Esophagus muscularis mucosa (tissue), 4 donors: ENCODE measurements at regions not wholly inside any gene's neighbourhood (a gene's known extent, or its start where the extent isn't known, plus 50 kb on each side); places are given as distances from the start of the nearest gene placed in this dataset.

ENCODE experiments used
- DNase-seq: peaks from one replicate; pipeline ENCODE4 v3.0.0-alpha.2; 2017; ENCODE audit errors: extremely low spot score
- H3K27ac ChIP-seq, 4 donors: fragments of 200-600 bp; sonication (generic); replicated peaks in 1 of 4; 1 replicate in 3 of 4; 2 replicates in 1 of 4; pipeline ENCODE4 v1.5.1; 2016 to 2019; ENCODE audit warnings: mild to moderate bottlenecking in 1 of 4
- H3K27me3 ChIP-seq, 4 donors: fragments of 200-600 bp; sonication (generic); one replicate each; pipeline versions ENCODE4 v1.5.1 to v1.6.0; 2016 to 2019
- H3K36me3 ChIP-seq, 4 donors: fragments of 200-600 bp; sonication (generic); one replicate each; pipeline ENCODE4 v1.5.1; 2016 to 2019
- H3K4me1 ChIP-seq, 4 donors: fragments of 200-600 bp; sonication (generic); one replicate each; pipeline ENCODE4 v1.5.1; 2016 to 2019
- H3K4me3 ChIP-seq, 4 donors: fragments of 200-600 bp; sonication (generic); 1 replicate in 2 of 4; 2 replicates in 2 of 4; pipeline ENCODE4 v1.5.1; 2016 to 2019; ENCODE audit warnings: mild to moderate bottlenecking in 4 of 4, moderate library complexity in 1 of 4
- H3K9me3 ChIP-seq, 4 donors: fragments of 200-600 bp; sonication (generic); 1 replicate in 3 of 4; 2 replicates in 1 of 4; pipeline ENCODE4 v1.5.1; 2016 to 2019
- CTCF ChIP-seq, 3 experiments: fragments of 200-600 bp in 2 of 3; fragments of 450-650 bp in 1 of 3; sonication (generic) in 2 of 3; IDR thresholded peaks; one replicate each; pipeline ENCODE4 v1.5.1; 2017 to 2019; ENCODE audit warnings: antibody characterized with exemption in 3 of 3, mild to moderate bottlenecking in 2 of 3, moderate library complexity in 1 of 3
- EP300 ChIP-seq: sonication (generic); formaldehyde crosslinking; IDR thresholded peaks from one replicate; pipeline ENCODE4 v1.6.1; 2017; ENCODE audit warnings: antibody characterized with exemption
- POLR2A ChIP-seq: fragments of 450-650 bp; IDR thresholded peaks from one replicate; pipeline ENCODE4 v1.6.1; 2017; ENCODE audit warnings: antibody characterized with exemption, moderate library complexity, mild to moderate bottlenecking, low read depth
- POLR2AphosphoS5 ChIP-seq, 2 donors: sonication (generic); formaldehyde crosslinking; IDR thresholded peaks; one replicate each; pipeline ENCODE4 v1.6.1; 2017; ENCODE audit warnings: antibody characterized with exemption in 2 of 2
- WGBS: methylation state at CpG from one replicate; pipeline ENCODE4 v1.1.5; 2018; 5-methylcytosine and 5-hydroxymethylcytosine counted together
- intact Hi-C: fragments of 100-400 bp; cut with DNase I; formaldehyde crosslinking; loops from one replicate; pipeline ENCODE4 v1.15.1; 2023

GRCh38 chr11:69976794-69977193, 101.3 kb upstream of the ANO1 start:
- TF ChIP-seq POLR2AphosphoS5 (IDR thresholded peaks at IDR 0.05): no peak
- no peak for TF ChIP-seq CTCF (IDR thresholded peaks at IDR 0.05)
- no peak for TF ChIP-seq POLR2A
- TF ChIP-seq EP300: no peak
- intact Hi-C loops: no loop called here
- 89% methylated on average over 5 of the region's 10 CpGs for WGBS

GRCh38 chr11:69977951-69978350, 100.2 kb upstream of the ANO1 start:
- 61% methylated on average over 7 of the region's 12 CpGs for WGBS
- no peak for TF ChIP-seq CTCF (IDR thresholded peaks at IDR 0.05)
- TF ChIP-seq POLR2AphosphoS5 (IDR thresholded peaks at IDR 0.05): no peak
- no peak for TF ChIP-seq EP300
- no peak for TF ChIP-seq POLR2A

More at GRCh38 chr11:69976794-69977193, 101.3 kb upstream of the ANO1 start:
- H3K36me3 ChIP-seq: no peaks in the 10 kb centered on the region
- no peak overlapping the region for H3K4me3 ChIP-seq
- no peak for DNase-seq
- no peak overlapping the region for H3K27ac ChIP-seq
- H3K27me3 ChIP-seq: peaks cover 0 to 85% (median 0%) of the 10 kb centered on the region in 4 donors
- no peaks in the 10 kb centered on the region for H3K9me3 ChIP-seq
- H3K4me1 ChIP-seq: no peaks in the 10 kb centered on the region

GRCh38 chr11:69978841-69979614, 99.1 kb upstream of the ANO1 start:
- Histone ChIP-seq H3K27me3 (peaks cover 0 to 93% (median 0%) of the 10 kb centered on the region in 4 donors), H3K4me3 (no peak overlapping the region), H3K4me1 (no peaks in the 10 kb centered on the region), H3K9me3 (no peaks in the 10 kb centered on the region), H3K36me3 (no peaks in the 10 kb centered on the region), H3K27ac (no peak overlapping the region)
- intact Hi-C loops: no loop called here
- 76% methylated on average over 10 of the region's 10 CpGs for WGBS
- TF ChIP-seq POLR2A (no peak), POLR2AphosphoS5 (IDR thresholded peaks at IDR 0.05) (no peak), EP300 (no peak), CTCF (IDR thresholded peaks at IDR 0.05) (no peak)
- no peak for DNase-seq

More at GRCh38 chr11:69977951-69978350, 100.2 kb upstream of the ANO1 start:
- Histone ChIP-seq H3K4me3 (no peak overlapping the region), H3K27me3 (peaks cover 0 to 91% (median 0%) of the 10 kb centered on the region in 4 donors), H3K27ac (no peak overlapping the region), H3K4me1 (no peaks in the 10 kb centered on the region), H3K36me3 (no peaks in the 10 kb centered on the region), H3K9me3 (no peaks in the 10 kb centered on the region)
- intact Hi-C loops: no loop called here
- no peak for DNase-seq

- H3K27me3 ChIP-seq: peaks cover 0 to 93% (median 3%) of the 10 kb centered on the region in 4 donors
- 82% methylated on average over 9 of the region's 9 CpGs for WGBS
- DNase-seq: no peak
- no peaks in the 10 kb centered on the region for H3K36me3 ChIP-seq
- H3K9me3 ChIP-seq: no peaks in the 10 kb centered on the region
- no peak overlapping the region for H3K4me3 ChIP-seq
- TF ChIP-seq POLR2A: no peak
- TF ChIP-seq CTCF (IDR thresholded peaks at IDR 0.05): no peak
- intact Hi-C loops: no loop called here
- no peak overlapping the region for H3K27ac ChIP-seq
- H3K4me1 ChIP-seq: no peaks in the 10 kb centered on the region
Observed at GRCh38 chr11:69979632-69980031, 98.5 kb upstream of the ANO1 start.
